ENCODE measurements at regions not wholly inside any gene's neighbourhood (a gene's known extent, or its start where the extent isn't known, plus 50 kb on each side); places are given as distances from the start of the nearest gene placed in this dataset.

- TF ChIP-seq ARNTL (CRISPR knock-in tag; IDR thresholded peaks at IDR 0.05; ENCODE audit: borderline replicate concordance, low read depth), result no peak
- TF ChIP-seq TOX (CRISPR knock-in tag; IDR thresholded peaks at IDR 0.05; ENCODE audit: borderline replicate concordance), result no peak
- TF ChIP-seq, protein P1, sequence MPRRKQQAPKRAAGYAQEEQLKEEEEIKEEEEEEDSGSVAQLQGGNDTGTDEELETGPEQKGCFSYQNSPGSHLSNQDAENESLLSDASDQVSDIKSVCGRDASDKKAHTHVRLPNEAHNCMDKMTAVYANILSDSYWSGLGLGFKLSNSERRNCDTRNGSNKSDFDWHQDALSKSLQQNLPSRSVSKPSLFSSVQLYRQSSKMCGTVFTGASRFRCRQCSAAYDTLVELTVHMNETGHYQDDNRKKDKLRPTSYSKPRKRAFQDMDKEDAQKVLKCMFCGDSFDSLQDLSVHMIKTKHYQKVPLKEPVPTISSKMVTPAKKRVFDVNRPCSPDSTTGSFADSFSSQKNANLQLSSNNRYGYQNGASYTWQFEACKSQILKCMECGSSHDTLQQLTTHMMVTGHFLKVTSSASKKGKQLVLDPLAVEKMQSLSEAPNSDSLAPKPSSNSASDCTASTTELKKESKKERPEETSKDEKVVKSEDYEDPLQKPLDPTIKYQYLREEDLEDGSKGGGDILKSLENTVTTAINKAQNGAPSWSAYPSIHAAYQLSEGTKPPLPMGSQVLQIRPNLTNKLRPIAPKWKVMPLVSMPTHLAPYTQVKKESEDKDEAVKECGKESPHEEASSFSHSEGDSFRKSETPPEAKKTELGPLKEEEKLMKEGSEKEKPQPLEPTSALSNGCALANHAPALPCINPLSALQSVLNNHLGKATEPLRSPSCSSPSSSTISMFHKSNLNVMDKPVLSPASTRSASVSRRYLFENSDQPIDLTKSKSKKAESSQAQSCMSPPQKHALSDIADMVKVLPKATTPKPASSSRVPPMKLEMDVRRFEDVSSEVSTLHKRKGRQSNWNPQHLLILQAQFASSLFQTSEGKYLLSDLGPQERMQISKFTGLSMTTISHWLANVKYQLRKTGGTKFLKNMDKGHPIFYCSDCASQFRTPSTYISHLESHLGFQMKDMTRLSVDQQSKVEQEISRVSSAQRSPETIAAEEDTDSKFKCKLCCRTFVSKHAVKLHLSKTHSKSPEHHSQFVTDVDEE (CRISPR knock-in tag; IDR thresholded peaks at IDR 0.05), result no peak
- TF ChIP-seq ESRRG (CRISPR knock-in tag; IDR thresholded peaks at IDR 0.05), result no peak
- no peak for TF ChIP-seq CSDC2 (CRISPR knock-in tag; IDR thresholded peaks at IDR 0.05)
- TF ChIP-seq RARB (CRISPR knock-in tag; IDR thresholded peaks at IDR 0.05), result no peak
- no peak for TF ChIP-seq PATZ1 (CRISPR knock-in tag; IDR thresholded peaks at IDR 0.05; ENCODE audit: borderline replicate concordance)
- no peak for TF ChIP-seq ZNF565 (CRISPR knock-in tag; conservative IDR thresholded peaks at IDR 0.05; ENCODE audit: low read depth)
- TF ChIP-seq, protein P2, sequence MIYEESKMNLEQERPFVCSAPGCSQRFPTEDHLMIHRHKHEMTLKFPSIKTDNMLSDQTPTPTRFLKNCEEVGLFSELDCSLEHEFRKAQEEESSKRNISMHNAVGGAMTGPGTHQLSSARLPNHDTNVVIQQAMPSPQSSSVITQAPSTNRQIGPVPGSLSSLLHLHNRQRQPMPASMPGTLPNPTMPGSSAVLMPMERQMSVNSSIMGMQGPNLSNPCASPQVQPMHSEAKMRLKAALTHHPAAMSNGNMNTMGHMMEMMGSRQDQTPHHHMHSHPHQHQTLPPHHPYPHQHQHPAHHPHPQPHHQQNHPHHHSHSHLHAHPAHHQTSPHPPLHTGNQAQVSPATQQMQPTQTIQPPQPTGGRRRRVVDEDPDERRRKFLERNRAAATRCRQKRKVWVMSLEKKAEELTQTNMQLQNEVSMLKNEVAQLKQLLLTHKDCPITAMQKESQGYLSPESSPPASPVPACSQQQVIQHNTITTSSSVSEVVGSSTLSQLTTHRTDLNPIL (CRISPR knock-in tag; IDR thresholded peaks at IDR 0.05; ENCODE audit: low read depth), result no peak
- no peak for TF ChIP-seq BACH2 (CRISPR knock-in tag; IDR thresholded peaks at IDR 0.05; ENCODE audit: borderline replicate concordance)
- no peak for TF ChIP-seq ZNF70 (CRISPR knock-in tag; IDR thresholded peaks at IDR 0.05)
- TF ChIP-seq SNAI2 (CRISPR knock-in tag; IDR thresholded peaks at IDR 0.05), result no peak
- TF ChIP-seq, protein P3, sequence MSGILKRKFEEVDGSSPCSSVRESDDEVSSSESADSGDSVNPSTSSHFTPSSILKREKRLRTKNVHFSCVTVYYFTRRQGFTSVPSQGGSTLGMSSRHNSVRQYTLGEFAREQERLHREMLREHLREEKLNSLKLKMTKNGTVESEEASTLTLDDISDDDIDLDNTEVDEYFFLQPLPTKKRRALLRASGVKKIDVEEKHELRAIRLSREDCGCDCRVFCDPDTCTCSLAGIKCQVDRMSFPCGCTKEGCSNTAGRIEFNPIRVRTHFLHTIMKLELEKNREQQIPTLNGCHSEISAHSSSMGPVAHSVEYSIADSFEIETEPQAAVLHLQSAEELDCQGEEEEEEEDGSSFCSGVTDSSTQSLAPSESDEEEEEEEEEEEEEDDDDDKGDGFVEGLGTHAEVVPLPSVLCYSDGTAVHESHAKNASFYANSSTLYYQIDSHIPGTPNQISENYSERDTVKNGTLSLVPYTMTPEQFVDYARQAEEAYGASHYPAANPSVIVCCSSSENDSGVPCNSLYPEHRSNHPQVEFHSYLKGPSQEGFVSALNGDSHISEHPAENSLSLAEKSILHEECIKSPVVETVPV (CRISPR knock-in tag; IDR thresholded peaks at IDR 0.05), result no peak
- no peak for TF ChIP-seq ZFP3 (CRISPR knock-in tag; IDR thresholded peaks at IDR 0.05)
- no peak for TF ChIP-seq ZNF8 (CRISPR knock-in tag; IDR thresholded peaks at IDR 0.05)
- no peak for TF ChIP-seq POU6F1 (CRISPR knock-in tag; IDR thresholded peaks at IDR 0.05; ENCODE audit: borderline replicate concordance, low read depth)
- no peak for TF ChIP-seq PPARA (CRISPR knock-in tag; IDR thresholded peaks at IDR 0.05; ENCODE audit: borderline replicate concordance)
- no peak for TF ChIP-seq ZC3H10 (CRISPR knock-in tag; IDR thresholded peaks at IDR 0.05)
- ATAC-seq, result no peak
Measured at GRCh38 chr18:55139307-55139706, 180.0 kb upstream of the CCDC68 start.

GRCh38 chr18:55138401-55138800 lies 179.1 kb upstream of the CCDC68 start:
- TF ChIP-seq RARB (CRISPR knock-in tag; IDR thresholded peaks at IDR 0.05) (no peak), OSR1 (CRISPR knock-in tag; IDR thresholded peaks at IDR 0.05) (no peak), PATZ1 (CRISPR knock-in tag; IDR thresholded peaks at IDR 0.05; ENCODE audit: borderline replicate concordance) (no peak), SNAI2 (CRISPR knock-in tag; IDR thresholded peaks at IDR 0.05) (no peak), ZNF70 (CRISPR knock-in tag; IDR thresholded peaks at IDR 0.05) (no peak), ESRRG (CRISPR knock-in tag; IDR thresholded peaks at IDR 0.05) (no peak), CSDC2 (CRISPR knock-in tag; IDR thresholded peaks at IDR 0.05) (no peak), ZNF8 (CRISPR knock-in tag; IDR thresholded peaks at IDR 0.05) (no peak), TOX (CRISPR knock-in tag; IDR thresholded peaks at IDR 0.05; ENCODE audit: borderline replicate concordance) (no peak), POU6F1 (CRISPR knock-in tag; IDR thresholded peaks at IDR 0.05; ENCODE audit: borderline replicate concordance, low read depth) (no peak), ZNF565 (CRISPR knock-in tag; conservative IDR thresholded peaks at IDR 0.05; ENCODE audit: low read depth) (no peak), ZFP3 (CRISPR knock-in tag; IDR thresholded peaks at IDR 0.05) (no peak), ARNTL (CRISPR knock-in tag; IDR thresholded peaks at IDR 0.05; ENCODE audit: borderline replicate concordance, low read depth) (no peak)
- TF ChIP-seq, protein P2 (CRISPR knock-in tag; IDR thresholded peaks at IDR 0.05; ENCODE audit: low read depth), result no peak
- ATAC-seq, result no peak
